HUES6 (cell line): ENCODE measurements at regions not wholly inside any gene's neighbourhood (a gene's known extent, or its start where the extent isn't known, plus 50 kb on each side); places are given as distances from the start of the nearest gene placed in this dataset.

ENCODE experiments used
- H3K27ac ChIP-seq: 2 replicates; pipeline ENCODE4 v1.7.0; 2013; ENCODE audit warnings: low read depth, mild to moderate bottlenecking, low read length, inconsistent platforms
- H3K27me3 ChIP-seq: 2 replicates; pipeline ENCODE4 v1.6.1; 2013; ENCODE audit warnings: low read length; ENCODE audit not compliant: control insufficient read depth, insufficient read depth
- H3K36me3 ChIP-seq: 2 replicates; pipeline ENCODE4 v1.6.1; 2013; ENCODE audit warnings: low read length; ENCODE audit not compliant: control insufficient read depth, insufficient read depth
- H3K4me1 ChIP-seq: 2 replicates; pipeline ENCODE4 v1.6.1; 2013; ENCODE audit warnings: low read length; ENCODE audit not compliant: control insufficient read depth, insufficient read depth
- H3K4me3 ChIP-seq: 2 replicates; pipeline ENCODE4 v1.5.1; 2013; ENCODE audit warnings: low read depth, low read length
- H3K9ac ChIP-seq: one replicate; pipeline ENCODE4 v1.6.1; 2013; ENCODE audit warnings: mild to moderate bottlenecking, low read length
- H3K9me3 ChIP-seq: 2 replicates; pipeline ENCODE4 v1.6.1; 2013; ENCODE audit warnings: low read depth, low read length; ENCODE audit not compliant: control insufficient read depth, insufficient read depth

GRCh38 chr7:10706875-10707493, 266.7 kb upstream of the PHF14 start:
- no peaks in the 10 kb centered on the region for H3K27me3 ChIP-seq
- H3K4me1 ChIP-seq = no peaks in the 10 kb centered on the region
- no peaks in the 10 kb centered on the region for H3K36me3 ChIP-seq
- H3K9me3 ChIP-seq = no peaks in the 10 kb centered on the region
- H3K4me3 ChIP-seq = no peak overlapping the region
- no peak overlapping the region for H3K27ac ChIP-seq
- no peak overlapping the region for H3K9ac ChIP-seq

- no peak overlapping the region for H3K4me3 ChIP-seq
- H3K27ac ChIP-seq = no peak overlapping the region
- no peaks in the 10 kb centered on the region for H3K27me3 ChIP-seq
- H3K9me3 ChIP-seq = no peaks in the 10 kb centered on the region
- no peaks in the 10 kb centered on the region for H3K4me1 ChIP-seq
- H3K36me3 ChIP-seq = no peaks in the 10 kb centered on the region
- no peak overlapping the region for H3K9ac ChIP-seq
Measured at GRCh38 chr7:10707519-10707918, 266.2 kb upstream of the PHF14 start.

- H3K4me3 ChIP-seq = no peak overlapping the region
- H3K9me3 ChIP-seq = no peaks in the 10 kb centered on the region
- H3K9ac ChIP-seq = no peak overlapping the region
- H3K27me3 ChIP-seq = no peaks in the 10 kb centered on the region
- H3K27ac ChIP-seq = no peak overlapping the region
- H3K4me1 ChIP-seq = no peaks in the 10 kb centered on the region
- H3K36me3 ChIP-seq = no peaks in the 10 kb centered on the region
Measured at GRCh38 chr7:10708447-10708846, 265.2 kb upstream of the PHF14 start.

GRCh38 chr7:10718768-10719167, 254.9 kb upstream of the PHF14 start:
- Histone ChIP-seq H3K27ac (no peak overlapping the region), H3K4me3 (no peak overlapping the region), H3K36me3 (no peaks in the 10 kb centered on the region), H3K27me3 (no peaks in the 10 kb centered on the region), H3K4me1 (no peaks in the 10 kb centered on the region), H3K9me3 (no peaks in the 10 kb centered on the region), H3K9ac (no peak overlapping the region)

- H3K9ac ChIP-seq = no peak overlapping the region
Measured at GRCh38 chr7:10720042-10720441, 253.6 kb upstream of the PHF14 start.

GRCh38 chr7:10721289-10721688, 252.4 kb upstream of the PHF14 start:
- Histone ChIP-seq H3K9ac (no peak overlapping the region), H3K27ac (no peak overlapping the region), H3K9me3 (no peaks in the 10 kb centered on the region), H3K4me1 (no peaks in the 10 kb centered on the region), H3K27me3 (no peaks in the 10 kb centered on the region), H3K36me3 (no peaks in the 10 kb centered on the region), H3K4me3 (no peak overlapping the region)

More at GRCh38 chr7:10720042-10720441, 253.6 kb upstream of the PHF14 start:
- no peaks in the 10 kb centered on the region for H3K27me3 ChIP-seq
- H3K4me3 ChIP-seq = no peak overlapping the region
- no peaks in the 10 kb centered on the region for H3K9me3 ChIP-seq
- H3K27ac ChIP-seq = no peak overlapping the region
- H3K36me3 ChIP-seq = no peaks in the 10 kb centered on the region
- H3K4me1 ChIP-seq = no peaks in the 10 kb centered on the region

GRCh38 chr7:10723832-10724231, 249.8 kb upstream of the PHF14 start:
- H3K9ac ChIP-seq = no peak overlapping the region
- no peak overlapping the region for H3K27ac ChIP-seq

GRCh38 chr7:10724449-10724848, 249.2 kb upstream of the PHF14 start:
- H3K4me1 ChIP-seq = no peaks in the 10 kb centered on the region
- H3K27ac ChIP-seq = no peak overlapping the region
- H3K36me3 ChIP-seq = no peaks in the 10 kb centered on the region
- no peak overlapping the region for H3K9ac ChIP-seq
- H3K4me3 ChIP-seq = no peak overlapping the region
- no peaks in the 10 kb centered on the region for H3K9me3 ChIP-seq
- H3K27me3 ChIP-seq = no peaks in the 10 kb centered on the region

More at GRCh38 chr7:10723832-10724231, 249.8 kb upstream of the PHF14 start:
- Histone ChIP-seq H3K4me3 (no peak overlapping the region), H3K27me3 (no peaks in the 10 kb centered on the region), H3K9me3 (no peaks in the 10 kb centered on the region), H3K4me1 (no peaks in the 10 kb centered on the region), H3K36me3 (no peaks in the 10 kb centered on the region)

- no peaks in the 10 kb centered on the region for H3K27me3 ChIP-seq
- no peaks in the 10 kb centered on the region for H3K9me3 ChIP-seq
- no peak overlapping the region for H3K4me3 ChIP-seq
- H3K9ac ChIP-seq = no peak overlapping the region
- no peak overlapping the region for H3K27ac ChIP-seq
- H3K4me1 ChIP-seq = no peaks in the 10 kb centered on the region
- no peaks in the 10 kb centered on the region for H3K36me3 ChIP-seq
Measured at GRCh38 chr7:10727636-10728035, 246.0 kb upstream of the PHF14 start.

- Histone ChIP-seq H3K9ac (no peak overlapping the region), H3K27ac (no peak overlapping the region)
Measured at GRCh38 chr7:10731253-10731773, 242.4 kb upstream of the PHF14 start.

GRCh38 chr7:10733747-10734146, 239.9 kb upstream of the PHF14 start:
- Histone ChIP-seq H3K4me3 (no peak overlapping the region), H3K27ac (no peak overlapping the region), H3K27me3 (no peaks in the 10 kb centered on the region), H3K9ac (no peak overlapping the region), H3K4me1 (no peaks in the 10 kb centered on the region), H3K36me3 (no peaks in the 10 kb centered on the region), H3K9me3 (no peaks in the 10 kb centered on the region)

More at GRCh38 chr7:10731253-10731773, 242.4 kb upstream of the PHF14 start:
- H3K4me3 ChIP-seq = no peak overlapping the region
- no peaks in the 10 kb centered on the region for H3K9me3 ChIP-seq
- H3K36me3 ChIP-seq = no peaks in the 10 kb centered on the region
- no peaks in the 10 kb centered on the region for H3K4me1 ChIP-seq
- no peaks in the 10 kb centered on the region for H3K27me3 ChIP-seq
